Neutrophil (primary cell): ENCODE measurements at regions not wholly inside any gene's neighbourhood (a gene's known extent, or its start where the extent isn't known, plus 50 kb on each side); places are given as distances from the start of the nearest gene placed in this dataset.

Experiments
- H3K27ac ChIP-seq: fragments of 200-600 bp; sonication (generic); 2 replicates; pipeline ENCODE4 v1.5.1; 2016; ENCODE audit warnings: mild to moderate bottlenecking, moderate library complexity
- H3K27me3 ChIP-seq: fragments of 200-600 bp; sonication (generic); 2 replicates; pipeline ENCODE4 v1.6.0; 2016; ENCODE audit warnings: mild to moderate bottlenecking
- H3K36me3 ChIP-seq: fragments of 200-600 bp; sonication (generic); 2 replicates; pipeline ENCODE4 v1.5.1; 2017
- H3K4me1 ChIP-seq, 2 experiments: fragments of 200-600 bp in 1 of 2; sonication (generic) in 1 of 2; 1 replicate in 1 of 2; 2 replicates in 1 of 2; pipeline versions ENCODE4 v1.5.1 to v1.6.1; 2013 to 2016; ENCODE audit warnings: low read depth in 1 of 2, low read length in 1 of 2, mild to moderate bottlenecking in 1 of 2, moderate library complexity in 1 of 2; ENCODE audit not compliant: control insufficient read depth in 1 of 2, insufficient read depth in 1 of 2
- H3K4me3 ChIP-seq, 2 experiments: fragments of 200-600 bp in 1 of 2; sonication (generic) in 1 of 2; 1 replicate in 1 of 2; 2 replicates in 1 of 2; pipeline ENCODE4 v1.5.1; 2013 to 2016; ENCODE audit warnings: low read depth in 1 of 2, low read length in 1 of 2, mild to moderate bottlenecking in 1 of 2, moderate library complexity in 1 of 2
- H3K9me3 ChIP-seq: fragments of 200-600 bp; sonication (generic); 2 replicates; pipeline ENCODE4 v1.5.1; 2016
- TF ChIP-seq, protein P1 (sequence below): fragments of 200-600 bp; sonication (generic); IDR thresholded peaks from 2 replicates; pipeline ENCODE4 v1.5.1; 2016; ENCODE audit warnings: antibody characterized with exemption

DNA sequence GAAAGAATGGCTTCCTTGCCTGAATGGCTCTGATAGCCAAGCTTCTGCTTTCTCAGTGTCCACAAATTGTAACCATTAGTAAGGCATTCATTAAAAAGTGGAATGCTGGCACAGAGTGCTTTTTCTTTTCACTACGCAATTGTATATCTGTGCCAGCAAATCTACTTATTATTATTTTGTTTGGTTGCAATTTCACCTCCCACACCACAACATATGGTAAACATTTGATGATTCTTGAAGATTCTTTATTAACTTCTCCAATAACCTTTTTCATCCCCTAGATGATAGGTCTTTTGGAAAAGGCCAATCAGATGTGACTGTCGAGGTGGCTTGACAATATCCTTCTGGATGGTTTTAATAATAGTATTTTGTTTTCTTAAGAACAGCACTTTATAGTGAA is 234.1 kb downstream of the TMEM38B start:
- Histone ChIP-seq H3K9me3 (no peaks in the 10 kb centered on the region), H3K4me1 (no peaks in the 10 kb centered on the region), H3K4me3 (no peak overlapping the region), H3K27ac (no peak overlapping the region), H3K27me3 (no peaks in the 10 kb centered on the region), H3K36me3 (no peaks in the 10 kb centered on the region)
- TF ChIP-seq, protein P1, sequence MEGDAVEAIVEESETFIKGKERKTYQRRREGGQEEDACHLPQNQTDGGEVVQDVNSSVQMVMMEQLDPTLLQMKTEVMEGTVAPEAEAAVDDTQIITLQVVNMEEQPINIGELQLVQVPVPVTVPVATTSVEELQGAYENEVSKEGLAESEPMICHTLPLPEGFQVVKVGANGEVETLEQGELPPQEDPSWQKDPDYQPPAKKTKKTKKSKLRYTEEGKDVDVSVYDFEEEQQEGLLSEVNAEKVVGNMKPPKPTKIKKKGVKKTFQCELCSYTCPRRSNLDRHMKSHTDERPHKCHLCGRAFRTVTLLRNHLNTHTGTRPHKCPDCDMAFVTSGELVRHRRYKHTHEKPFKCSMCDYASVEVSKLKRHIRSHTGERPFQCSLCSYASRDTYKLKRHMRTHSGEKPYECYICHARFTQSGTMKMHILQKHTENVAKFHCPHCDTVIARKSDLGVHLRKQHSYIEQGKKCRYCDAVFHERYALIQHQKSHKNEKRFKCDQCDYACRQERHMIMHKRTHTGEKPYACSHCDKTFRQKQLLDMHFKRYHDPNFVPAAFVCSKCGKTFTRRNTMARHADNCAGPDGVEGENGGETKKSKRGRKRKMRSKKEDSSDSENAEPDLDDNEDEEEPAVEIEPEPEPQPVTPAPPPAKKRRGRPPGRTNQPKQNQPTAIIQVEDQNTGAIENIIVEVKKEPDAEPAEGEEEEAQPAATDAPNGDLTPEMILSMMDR, result no peak

DNA sequence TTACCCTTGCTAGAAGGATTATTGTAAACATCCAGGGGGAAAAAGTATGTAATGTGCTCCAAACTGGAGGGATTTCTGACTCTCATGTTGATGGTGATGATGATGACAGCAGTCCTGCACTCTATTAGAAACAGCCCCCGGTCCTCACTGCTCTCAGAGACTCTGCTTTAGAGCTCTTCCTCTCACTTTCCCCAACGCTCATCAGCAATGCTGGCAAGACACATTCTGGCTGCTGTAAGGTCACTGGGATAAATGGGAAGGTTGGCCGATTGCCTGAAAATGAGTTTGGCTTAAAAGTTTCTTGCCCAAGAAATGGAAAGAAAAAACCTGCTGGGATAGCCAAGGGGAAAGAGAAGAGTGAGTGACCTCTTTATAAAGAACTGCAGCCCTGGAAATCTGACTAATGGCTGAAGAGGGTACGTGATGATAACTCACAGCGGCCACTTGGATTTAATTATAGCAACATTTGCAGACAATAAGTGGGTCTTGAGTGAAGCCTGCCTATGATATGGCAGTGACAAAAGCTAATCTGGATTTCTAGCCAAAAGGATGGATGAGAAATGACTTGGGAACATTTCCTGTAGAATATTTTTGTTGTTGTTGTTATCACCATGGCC is 235.8 kb downstream of the TMEM38B start:
- TF ChIP-seq, protein P1, result no peak
- H3K4me1 ChIP-seq, result no peaks in the 10 kb centered on the region
- H3K4me3 ChIP-seq, result no peak overlapping the region
- no peaks in the 10 kb centered on the region for H3K36me3 ChIP-seq
- H3K27ac ChIP-seq, result no peak overlapping the region
- H3K27me3 ChIP-seq, result no peaks in the 10 kb centered on the region
- H3K9me3 ChIP-seq, result no peaks in the 10 kb centered on the region

DNA sequence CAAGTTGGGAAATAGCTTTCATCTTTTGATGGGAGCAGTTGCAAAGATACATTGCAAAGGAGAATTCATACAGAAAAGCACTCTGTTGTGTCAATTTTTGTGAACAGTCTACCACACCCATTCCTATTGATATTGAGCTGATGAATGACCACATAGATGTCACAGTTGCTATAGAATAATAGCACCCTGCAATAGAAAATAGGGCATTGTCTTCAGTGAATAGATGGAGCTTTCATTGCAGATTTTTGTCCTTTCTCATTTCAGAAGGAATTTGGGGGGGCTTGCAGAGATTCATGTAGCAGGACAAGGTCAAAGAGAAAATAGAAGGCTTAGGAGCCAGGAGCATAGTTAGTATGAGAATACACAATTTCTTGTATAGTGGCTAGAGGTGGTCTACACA is 237.9 kb downstream of the TMEM38B start:
- Histone ChIP-seq H3K4me3 (no peak overlapping the region), H3K27me3 (no peaks in the 10 kb centered on the region), H3K4me1 (no peaks in the 10 kb centered on the region), H3K27ac (no peak overlapping the region), H3K36me3 (no peaks in the 10 kb centered on the region), H3K9me3 (no peaks in the 10 kb centered on the region)
- TF ChIP-seq, protein P1, result no peak

DNA sequence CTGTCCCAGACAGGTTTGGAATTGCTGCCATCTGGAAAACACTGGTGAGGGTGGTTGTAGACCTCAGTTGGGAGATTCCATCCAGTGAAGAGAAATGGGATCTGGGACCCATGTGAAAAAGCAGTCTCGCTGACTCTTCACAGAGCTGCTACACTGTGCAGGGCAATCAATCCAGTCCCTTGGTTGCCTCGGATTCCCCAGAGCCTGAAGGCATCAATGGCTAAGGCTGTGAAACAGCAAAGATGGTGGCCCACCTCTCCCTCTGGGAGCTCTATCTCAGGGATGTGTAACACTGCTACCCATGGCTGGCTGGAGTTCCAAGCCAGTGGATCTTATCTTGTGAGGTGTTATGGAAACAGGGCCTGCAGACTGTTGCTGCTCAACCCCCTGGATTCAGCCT is 256.1 kb downstream of the TMEM38B start:
- no peaks in the 10 kb centered on the region for H3K27me3 ChIP-seq
- H3K27ac ChIP-seq, result no peak overlapping the region
- TF ChIP-seq, protein P1, result no peak
- H3K36me3 ChIP-seq, result no peaks in the 10 kb centered on the region
- no peaks in the 10 kb centered on the region for H3K4me1 ChIP-seq
- H3K4me3 ChIP-seq, result no peak overlapping the region
- no peaks in the 10 kb centered on the region for H3K9me3 ChIP-seq

DNA sequence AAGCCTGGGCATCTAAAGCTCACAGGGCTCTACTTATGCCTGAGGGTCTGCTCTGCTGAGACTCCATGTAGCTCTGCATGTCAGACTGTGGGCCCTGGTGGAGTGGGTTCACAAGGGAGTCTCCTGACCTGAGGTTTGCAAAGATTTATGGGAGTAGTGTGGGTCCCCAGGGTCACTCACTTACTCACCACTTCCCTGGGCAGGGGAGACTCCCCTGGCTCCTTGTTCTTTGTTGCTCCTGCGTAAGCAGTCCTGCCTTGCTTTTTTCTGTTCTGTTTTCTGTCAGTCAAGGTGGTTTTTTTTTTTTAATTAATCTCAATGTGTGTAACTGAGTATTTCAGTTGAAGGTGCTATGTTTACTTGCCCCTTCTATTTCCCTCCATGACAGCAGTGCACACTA is 256.6 kb downstream of the TMEM38B start:
- H3K36me3 ChIP-seq, result no peaks in the 10 kb centered on the region
- H3K4me3 ChIP-seq, result no peak overlapping the region
- H3K27ac ChIP-seq, result no peak overlapping the region
- TF ChIP-seq, protein P1, result no peak
- H3K4me1 ChIP-seq, result no peaks in the 10 kb centered on the region
- H3K27me3 ChIP-seq, result no peaks in the 10 kb centered on the region
- no peaks in the 10 kb centered on the region for H3K9me3 ChIP-seq

DNA sequence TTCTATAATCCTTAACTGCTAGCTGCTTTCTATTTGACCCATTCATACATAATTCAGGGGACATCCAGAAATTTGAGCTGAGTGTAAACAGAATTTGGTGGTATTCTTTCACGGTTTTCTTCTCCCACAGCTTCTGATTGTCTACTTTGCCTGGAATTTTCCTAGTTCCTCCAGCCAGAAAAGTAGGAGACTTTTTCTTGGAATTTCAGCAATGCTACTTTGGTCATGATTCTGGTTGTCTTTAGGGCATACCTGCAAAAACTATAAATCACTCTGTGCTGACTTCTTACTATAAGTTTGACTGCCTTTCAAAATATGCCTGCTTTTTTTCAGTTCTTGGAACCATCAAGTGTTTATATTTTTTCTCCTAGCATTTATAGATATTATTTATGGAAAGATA is 260.2 kb downstream of the TMEM38B start:
- Histone ChIP-seq H3K36me3 (no peaks in the 10 kb centered on the region), H3K4me3 (no peak overlapping the region), H3K4me1 (no peaks in the 10 kb centered on the region), H3K27ac (no peak overlapping the region), H3K27me3 (no peaks in the 10 kb centered on the region), H3K9me3 (no peaks in the 10 kb centered on the region)
- TF ChIP-seq, protein P1, result no peak
